ENCODE measurements at regions not wholly inside any gene's neighbourhood (a gene's known extent, or its start where the extent isn't known, plus 50 kb on each side); places are given as distances from the start of the nearest gene placed in this dataset.

- Mint-ChIP-seq H3K27me3 (no peaks in the 10 kb centered on the region), H3K9me3 (peaks cover 18% of the 10 kb centered on the region), H3K36me3 (ENCODE audit: low read depth) (no peaks in the 10 kb centered on the region), H3K4me1 (no peaks in the 10 kb centered on the region), H3K27ac (no peak overlapping the region), H3K4me3 (no peak overlapping the region)
- ChIA-PET CTCF (no interaction called here), POLR2A (no interaction called here)
- no peak for ATAC-seq (ENCODE audit: low read depth)
- TF ChIP-seq CTCF (IDR thresholded peaks at IDR 0.05), result no peak
- DNase-seq, result no peak
- intact Hi-C loops (cut with micrococcal nuclease), result no loop called here
Measured at GRCh38 chr2:238750212-238750904, 97.5 kb upstream of the TWIST2 start.

- ChIA-PET CTCF (no interaction called here), POLR2A (no interaction called here)
- no peak overlapping the region for H3K4me3 Mint-ChIP-seq
- ATAC-seq (ENCODE audit: low read depth) (no peak), DNase-seq (no peak)
- no peaks in the 10 kb centered on the region for H3K4me1 Mint-ChIP-seq
- no peaks in the 10 kb centered on the region for H3K27me3 Mint-ChIP-seq
- no peaks in the 10 kb centered on the region for H3K36me3 Mint-ChIP-seq (ENCODE audit: low read depth)
- TF ChIP-seq CTCF (IDR thresholded peaks at IDR 0.05), result no peak
- no peak overlapping the region for H3K27ac Mint-ChIP-seq
- intact Hi-C loops (cut with micrococcal nuclease), result no loop called here
- peaks cover 15% of the 10 kb centered on the region for H3K9me3 Mint-ChIP-seq
Measured at GRCh38 chr2:238754259-238754658, 93.6 kb upstream of the TWIST2 start.

GRCh38 chr2:238761868-238762267 is 86.0 kb upstream of the TWIST2 start:
- no peak overlapping the region for H3K27ac Mint-ChIP-seq
- POLR2A ChIA-PET, result no interaction called here
- DNase-seq (no peak), ATAC-seq (ENCODE audit: low read depth) (no peak)
- H3K9me3 Mint-ChIP-seq, result no peaks in the 10 kb centered on the region
- CTCF ChIA-PET, result no interaction called here
- no peaks in the 10 kb centered on the region for H3K4me1 Mint-ChIP-seq
- intact Hi-C loops (cut with micrococcal nuclease), result no loop called here
- H3K36me3 Mint-ChIP-seq (ENCODE audit: low read depth), result no peaks in the 10 kb centered on the region
- no peak for TF ChIP-seq CTCF (IDR thresholded peaks at IDR 0.05)
- no peak overlapping the region for H3K4me3 Mint-ChIP-seq
- peaks cover 4% of the 10 kb centered on the region for H3K27me3 Mint-ChIP-seq

- ATAC-seq (ENCODE audit: low read depth), result no peak
- no peaks in the 10 kb centered on the region for H3K4me1 Mint-ChIP-seq
- ChIA-PET POLR2A (no interaction called here), CTCF (interaction anchor here (1.2 kb wide), 1 partner anchor 21 kb away, joined by 3 read pairs; no protein-coding TSS in a partner anchor)
- H3K4me3 Mint-ChIP-seq, result no peak overlapping the region
- no peak for TF ChIP-seq CTCF (IDR thresholded peaks at IDR 0.05)
- peaks cover 4% of the 10 kb centered on the region for H3K27me3 Mint-ChIP-seq
- H3K36me3 Mint-ChIP-seq (ENCODE audit: low read depth), result no peaks in the 10 kb centered on the region
- no peak for DNase-seq
- intact Hi-C loops (cut with micrococcal nuclease), result no loop called here
- no peak overlapping the region for H3K27ac Mint-ChIP-seq
- H3K9me3 Mint-ChIP-seq, result no peaks in the 10 kb centered on the region
Measured at GRCh38 chr2:238763471-238763995, 84.4 kb upstream of the TWIST2 start.

GRCh38 chr2:238765590-238765989 is 82.3 kb upstream of the TWIST2 start:
- no peaks in the 10 kb centered on the region for H3K36me3 Mint-ChIP-seq (ENCODE audit: low read depth)
- POLR2A ChIA-PET, result no interaction called here
- no peak for ATAC-seq (ENCODE audit: low read depth)
- H3K27me3 Mint-ChIP-seq, result peaks cover 10% of the 10 kb centered on the region
- no peak for TF ChIP-seq CTCF (IDR thresholded peaks at IDR 0.05)
- no peaks in the 10 kb centered on the region for H3K9me3 Mint-ChIP-seq
- no peaks in the 10 kb centered on the region for H3K4me1 Mint-ChIP-seq
- CTCF ChIA-PET, result no interaction called here
- no peak overlapping the region for H3K4me3 Mint-ChIP-seq
- intact Hi-C loops (cut with micrococcal nuclease), result no loop called here
- DNase-seq, result no peak
- no peak overlapping the region for H3K27ac Mint-ChIP-seq
